NCI-H526 treated with DMSO at 0.1 percent for 48 hours (cell line): ENCODE measurements at regions not wholly inside any gene's neighbourhood (a gene's known extent, or its start where the extent isn't known, plus 50 kb on each side); places are given as distances from the start of the nearest gene placed in this dataset.

Experiments
- DNase-seq: peaks from one replicate; lab custom pipeline; 2025; lab: John Stamatoyannopoulos, UW

DNA sequence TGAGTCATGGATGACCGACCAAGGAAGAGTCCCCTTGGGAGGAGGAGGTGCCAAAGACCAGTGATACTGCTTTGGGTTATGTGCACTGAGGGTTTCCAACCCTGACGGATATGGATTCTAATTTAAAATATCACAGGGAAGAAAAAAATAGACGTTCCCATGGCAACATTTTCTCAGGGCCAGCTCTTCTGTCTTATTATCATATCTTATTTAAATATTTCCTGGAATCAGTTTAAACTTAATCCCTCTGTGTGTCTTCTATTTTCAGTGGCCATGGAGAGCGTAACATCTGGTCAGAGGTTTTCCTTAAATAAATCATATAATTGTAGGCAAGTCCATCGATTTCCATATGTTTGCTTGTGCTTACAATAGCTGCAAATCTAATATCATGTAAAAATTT is 205.4 kb upstream of the FMN2 start:
- DNase-seq: no peak

DNA sequence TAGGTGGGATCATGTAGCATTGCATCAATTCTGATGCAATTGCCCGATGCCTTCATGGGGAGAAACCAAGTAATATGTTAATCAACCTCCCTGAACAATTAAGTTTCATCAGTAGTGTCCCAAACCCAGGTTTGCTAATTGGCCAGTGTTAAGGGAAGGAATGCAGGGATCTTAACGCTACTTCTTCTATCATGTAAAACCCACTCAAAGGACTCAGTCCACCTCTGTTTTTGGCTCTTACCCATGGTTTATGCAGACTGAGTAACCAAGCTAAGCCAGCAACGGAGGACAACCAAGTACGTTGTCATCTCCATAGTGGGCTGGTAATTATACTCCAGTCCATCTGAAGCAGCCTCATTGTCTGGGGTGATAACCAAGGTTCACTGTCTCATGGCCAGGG is 203.0 kb upstream of the FMN2 start:
- no peak for DNase-seq

DNA sequence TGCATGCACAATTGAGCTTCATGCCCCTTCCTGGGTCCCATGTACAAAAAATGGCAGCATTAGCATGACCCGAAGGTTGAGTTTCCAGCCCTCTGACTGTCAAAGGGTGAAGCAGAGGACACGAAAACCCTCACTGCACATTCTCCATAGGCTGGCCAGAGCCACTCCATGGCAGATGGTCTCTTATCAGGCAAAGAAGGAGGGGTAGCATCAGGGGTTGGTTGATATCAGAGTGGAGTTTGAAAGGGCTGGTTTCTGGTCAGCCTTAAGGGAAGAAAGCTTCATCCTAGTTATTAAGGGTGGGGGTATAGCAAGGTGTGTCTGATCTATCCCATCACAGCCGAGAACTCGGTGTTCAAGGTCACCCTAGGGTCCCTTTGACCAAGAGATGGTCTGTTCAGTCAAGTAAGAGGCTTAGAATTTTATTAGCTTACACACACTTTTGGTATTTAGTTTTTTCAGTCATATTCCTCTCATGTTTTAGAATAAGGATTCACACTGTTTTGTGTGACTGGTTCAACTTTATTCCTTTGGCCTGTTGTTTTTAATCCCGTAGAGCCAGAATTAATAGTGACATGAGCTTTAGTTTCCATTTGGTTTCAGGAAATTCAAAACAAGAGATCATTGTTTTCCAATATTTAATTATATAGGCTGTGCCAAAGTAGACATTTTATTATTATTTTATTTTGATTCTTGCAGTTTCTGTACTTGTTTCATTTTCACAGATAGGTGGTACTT is 199.9 kb upstream of the FMN2 start:
- DNase-seq: no peak

DNA sequence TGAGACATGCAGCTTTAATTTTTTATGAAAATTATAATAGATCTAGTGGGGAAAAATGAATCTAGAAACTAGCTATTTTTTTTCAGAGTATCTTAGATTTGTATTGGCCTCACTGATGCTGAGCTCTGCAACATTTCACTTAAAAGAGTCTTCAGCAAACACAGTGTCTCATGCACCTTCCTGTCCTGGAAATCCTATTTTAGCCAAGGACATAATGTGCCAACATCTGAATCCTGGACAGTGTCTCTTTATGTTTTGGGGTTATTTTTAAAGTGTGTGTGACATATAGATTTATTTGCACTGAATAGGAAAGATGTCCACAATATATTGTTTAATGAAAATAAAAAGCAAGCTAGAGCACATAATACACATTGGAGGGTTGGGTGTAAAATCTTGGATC is 199.1 kb upstream of the FMN2 start:
- DNase-seq: no peak

DNA sequence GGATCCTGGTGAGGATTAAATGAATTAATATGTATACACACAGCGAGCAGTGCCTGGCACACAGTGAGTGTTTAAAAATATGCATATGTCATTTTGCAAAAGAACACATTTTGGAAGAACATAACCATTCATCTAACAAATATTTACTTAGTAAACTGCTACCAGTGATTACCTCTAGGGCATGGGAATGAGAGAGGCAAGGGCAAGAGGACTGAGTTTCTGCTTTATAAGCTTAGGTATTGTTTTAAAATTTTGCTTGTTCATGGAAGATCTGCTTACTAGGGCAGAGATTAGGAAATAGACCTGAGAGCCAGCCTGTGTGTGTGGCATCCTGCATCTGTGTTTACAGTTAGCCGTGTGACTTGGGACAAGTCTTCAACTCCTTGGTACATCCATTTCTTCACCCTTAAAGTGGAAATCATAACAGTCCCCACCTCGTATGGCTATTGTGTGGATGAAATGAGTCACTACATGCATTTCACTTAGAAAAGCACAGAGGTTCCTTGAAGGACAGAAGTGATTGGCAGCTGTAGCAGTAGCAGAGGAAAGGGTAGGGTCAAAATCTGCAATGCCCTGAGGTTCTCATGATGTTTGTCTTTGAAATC is 198.5 kb upstream of the FMN2 start:
- DNase-seq: no peak

DNA sequence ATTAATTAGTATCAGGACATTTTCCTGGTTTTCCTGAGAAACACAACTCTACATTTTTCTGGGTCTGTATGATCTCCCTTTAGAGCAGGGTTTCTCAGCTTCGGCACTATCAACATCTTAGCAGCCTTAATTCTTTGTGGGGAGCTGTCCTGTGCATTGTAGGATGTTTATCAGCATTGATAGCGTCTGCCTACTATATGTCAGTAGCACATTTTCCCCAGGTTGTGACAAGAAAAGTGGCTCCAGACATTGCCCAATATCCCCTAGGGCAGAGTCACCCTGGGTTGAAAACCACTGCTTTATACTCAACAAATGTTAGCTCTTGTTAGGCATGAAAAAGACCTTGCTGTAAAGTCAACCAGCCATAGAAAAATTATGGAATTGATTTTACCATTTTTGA is 195.1 kb upstream of the FMN2 start:
- DNase-seq: no peak

DNA sequence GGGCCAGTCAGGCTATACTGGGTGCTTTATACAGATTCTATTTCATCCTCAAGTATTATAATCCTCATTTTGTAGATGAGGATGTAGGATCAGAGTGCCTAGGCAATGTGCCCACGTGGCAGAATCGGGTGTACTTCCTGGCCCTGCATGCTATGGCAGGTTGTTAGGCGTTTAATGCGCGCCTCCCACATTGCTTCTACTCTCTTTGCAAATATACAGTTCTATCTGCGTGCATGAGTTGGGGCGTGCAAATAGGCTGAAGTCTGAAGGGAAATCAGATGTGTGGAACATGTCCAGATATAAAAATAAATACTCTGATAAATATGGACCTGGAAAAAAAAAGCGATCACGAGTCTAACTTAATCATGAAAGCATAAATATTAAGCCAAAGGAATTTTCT is 194.7 kb upstream of the FMN2 start:
- no peak for DNase-seq

DNA sequence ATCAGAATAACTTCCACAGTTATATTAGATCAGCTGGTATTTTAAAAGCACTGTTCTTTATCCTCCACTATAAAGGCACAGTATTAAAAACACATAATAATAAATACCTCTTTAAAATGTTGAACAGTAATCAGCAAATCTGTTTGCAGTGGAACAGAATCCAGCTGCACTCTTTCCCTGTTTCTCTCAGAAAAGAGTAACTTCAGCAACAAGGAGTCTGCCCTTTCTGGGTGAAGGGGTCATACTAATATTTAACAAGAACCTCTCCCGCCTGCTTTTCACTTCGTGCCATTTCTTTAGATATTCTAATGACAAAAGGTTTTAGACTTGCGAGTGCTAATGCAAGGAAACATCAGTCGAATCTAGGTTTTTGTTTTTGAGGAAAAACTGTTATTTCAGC is 194.2 kb upstream of the FMN2 start:
- DNase-seq: no peak

DNA sequence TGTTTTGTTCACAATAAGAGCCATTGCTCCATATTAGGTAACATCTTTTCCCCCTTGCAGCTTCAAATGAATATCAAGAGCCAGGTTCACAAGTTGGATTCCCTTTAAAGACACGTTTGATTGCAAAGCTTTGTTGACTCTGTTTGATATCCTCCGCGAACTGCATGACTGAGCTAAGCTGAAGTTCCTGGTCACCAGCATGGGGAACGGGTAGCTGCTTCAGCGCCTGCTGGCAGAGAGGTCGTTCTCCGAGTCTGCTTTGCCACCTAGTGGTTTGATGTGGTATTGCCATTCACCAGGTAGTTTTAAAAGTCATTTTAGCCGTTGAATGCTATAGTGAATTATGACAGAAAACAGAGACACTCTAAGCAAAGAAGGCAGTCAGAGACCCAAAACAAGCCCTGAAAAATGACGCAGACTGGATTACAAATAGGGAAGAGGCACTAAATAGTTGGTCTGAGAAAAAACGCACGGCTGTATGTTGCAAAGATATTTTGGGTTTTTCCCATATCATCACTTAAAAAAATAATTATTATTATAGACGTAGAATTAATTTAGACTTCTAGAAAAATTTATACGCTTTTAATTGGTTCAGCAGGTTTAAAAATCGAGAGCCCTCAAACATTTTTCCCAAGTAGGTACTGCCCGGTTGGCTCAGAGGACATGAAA is 193.5 kb upstream of the FMN2 start:
- peak; percentile 28 for DNase-seq

DNA sequence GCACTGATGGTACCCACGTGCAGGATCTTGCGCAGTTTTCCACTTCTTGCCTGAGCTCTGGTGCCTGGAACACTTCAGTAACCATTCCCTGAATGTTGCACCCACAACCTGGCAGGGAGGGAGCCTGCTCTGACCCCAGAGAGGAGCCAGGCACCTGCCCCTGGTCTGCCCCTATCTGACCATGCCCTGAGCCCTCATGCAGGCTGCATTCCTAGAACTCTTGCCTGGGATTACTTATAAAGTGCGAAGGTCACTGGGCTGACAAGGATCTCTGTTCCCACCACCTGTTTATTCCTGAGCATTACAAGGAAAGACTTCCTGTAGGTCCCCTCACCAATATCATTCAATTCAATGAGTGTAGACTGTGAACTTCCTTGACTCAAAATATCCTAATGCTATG is 191.9 kb upstream of the FMN2 start:
- DNase-seq: no peak

DNA sequence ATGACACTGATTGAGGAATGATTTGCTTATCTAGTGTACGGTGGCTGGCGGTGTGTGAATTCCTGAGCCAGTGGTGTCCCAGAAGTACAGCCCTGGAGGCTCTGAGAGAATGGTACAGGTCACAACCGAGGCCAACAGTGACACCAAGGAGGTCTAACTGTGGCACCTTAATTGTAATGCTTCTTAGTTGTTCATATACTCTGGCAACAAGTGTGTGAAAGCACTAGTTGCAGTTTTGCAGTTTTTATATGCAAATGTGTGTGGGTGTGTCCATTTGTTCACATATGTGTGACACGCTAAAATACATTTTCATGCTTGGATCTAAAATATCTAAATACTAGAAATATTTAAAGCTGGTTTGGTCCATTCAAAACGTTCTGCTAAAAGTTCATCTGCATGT is 185.3 kb upstream of the FMN2 start:
- DNase-seq: no peak

DNA sequence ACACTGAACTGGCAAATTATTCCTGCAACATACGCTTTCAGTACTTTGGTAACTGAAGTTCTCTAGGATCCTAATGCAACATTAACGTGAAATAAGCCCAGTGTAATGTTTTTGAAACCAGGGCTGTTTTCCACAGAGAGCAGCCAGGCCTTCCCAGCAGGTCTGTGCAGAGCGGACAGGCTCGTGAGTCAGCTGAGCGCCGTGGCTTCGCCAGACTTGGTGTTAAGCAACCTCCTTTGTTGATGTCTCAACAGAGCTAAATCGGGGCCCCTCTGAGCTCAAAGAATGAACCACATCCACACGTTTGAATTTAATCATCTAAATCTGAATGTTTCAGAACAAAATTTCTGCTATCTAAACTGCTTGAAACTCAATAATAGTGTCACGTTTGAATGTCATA is 181.8 kb upstream of the FMN2 start:
- DNase-seq: no peak

DNA sequence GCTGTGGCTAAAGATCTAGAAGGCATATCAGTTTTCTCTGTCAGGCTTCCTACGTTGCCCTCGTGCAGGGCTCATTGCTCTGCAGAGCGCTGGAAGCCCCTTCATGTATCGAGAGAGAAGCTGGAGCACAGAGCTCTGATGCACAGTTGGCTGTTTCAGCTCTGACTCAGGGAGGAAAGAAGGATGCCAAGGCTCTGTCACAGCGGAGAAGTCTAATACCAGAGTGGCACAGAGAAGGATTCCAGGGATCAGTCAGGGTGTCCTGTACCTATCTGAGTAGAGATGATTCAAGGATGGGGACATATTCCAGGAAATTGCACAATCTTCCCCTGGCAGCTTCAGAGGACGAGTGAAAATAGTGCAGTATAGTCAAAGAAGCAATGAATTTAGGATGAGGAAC is 179.2 kb upstream of the FMN2 start:
- DNase-seq: no peak

DNA sequence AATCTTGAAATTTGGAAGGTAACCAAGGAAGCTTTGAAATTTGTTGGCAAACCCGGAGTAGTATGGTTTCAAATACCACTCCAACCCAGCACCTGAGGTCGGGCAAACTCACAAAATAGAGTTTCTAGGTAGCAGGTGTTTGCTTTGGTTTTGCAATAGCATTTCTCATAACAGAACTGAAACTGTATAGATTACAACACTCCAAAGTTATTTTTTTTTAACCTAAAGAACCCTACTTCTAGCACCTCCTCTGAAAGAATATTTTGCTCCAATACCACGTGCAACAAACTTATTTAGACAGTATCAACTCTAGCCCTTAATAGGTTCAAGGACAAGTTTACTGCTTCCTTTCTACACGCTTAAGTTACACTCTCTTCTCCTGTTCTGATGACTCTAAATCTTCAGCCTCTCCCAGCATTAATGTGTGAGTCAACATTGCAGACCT is 178.5 kb upstream of the FMN2 start:
- no peak for DNase-seq

DNA sequence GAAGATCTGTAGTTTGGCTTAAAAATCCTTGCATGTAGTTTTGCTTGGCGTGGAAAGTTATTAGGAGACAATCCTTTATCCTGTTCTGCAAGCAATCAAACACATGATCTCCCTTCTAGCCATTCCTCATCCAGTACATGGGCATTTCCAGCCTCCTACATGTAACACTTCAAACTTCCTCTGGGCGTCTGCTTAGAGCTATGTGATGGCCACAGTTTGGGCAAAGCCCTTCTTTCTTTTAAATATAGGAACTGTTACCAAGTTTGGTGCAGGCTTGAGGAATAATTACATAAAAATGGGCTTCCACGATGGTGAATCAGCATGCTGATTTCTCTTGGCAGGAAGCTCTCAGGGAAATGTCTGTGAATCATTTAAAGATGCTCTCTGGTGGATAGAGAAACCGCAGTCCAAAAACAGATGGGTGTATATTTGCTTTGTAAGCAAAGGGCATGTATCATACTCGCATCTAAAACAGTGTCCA is 176.9 kb upstream of the FMN2 start:
- DNase-seq: no peak

DNA sequence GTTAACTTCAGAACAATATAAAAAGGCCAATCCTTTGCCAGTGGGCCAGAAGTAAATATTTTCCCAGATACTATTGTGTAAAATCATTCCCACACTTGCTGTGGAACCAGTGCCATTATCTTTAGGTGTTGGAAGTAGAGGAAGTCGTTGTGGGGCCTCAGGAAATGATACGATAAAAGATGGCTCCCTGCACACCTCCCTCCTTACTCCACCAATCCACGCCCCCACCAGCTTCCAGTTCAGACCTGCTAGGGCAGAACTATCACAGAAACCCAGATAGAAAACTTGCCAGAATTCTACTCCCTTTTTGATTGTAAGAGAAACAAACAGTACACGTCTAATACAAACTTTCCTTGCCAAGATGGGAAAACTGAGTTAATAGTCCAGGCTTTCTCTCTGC is 173.0 kb upstream of the FMN2 start:
- no peak for DNase-seq

DNA sequence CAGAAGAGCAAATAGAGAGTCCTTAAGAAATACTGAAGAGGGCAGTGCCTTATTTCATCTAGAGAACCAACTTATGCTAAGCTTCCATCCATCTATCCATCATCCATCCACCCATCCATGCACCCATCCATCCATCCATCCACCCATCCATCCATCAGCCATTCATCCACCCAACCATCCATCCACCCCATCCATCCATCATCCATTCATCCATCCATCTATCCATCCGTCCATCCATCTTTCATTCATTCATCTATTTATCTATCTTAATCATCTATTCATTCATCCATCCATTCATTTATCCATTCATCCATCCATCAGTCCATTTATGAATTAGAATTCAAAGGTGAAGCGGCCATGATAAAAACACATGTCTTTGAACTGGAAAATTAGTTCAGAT is 171.5 kb upstream of the FMN2 start:
- no peak for DNase-seq

DNA sequence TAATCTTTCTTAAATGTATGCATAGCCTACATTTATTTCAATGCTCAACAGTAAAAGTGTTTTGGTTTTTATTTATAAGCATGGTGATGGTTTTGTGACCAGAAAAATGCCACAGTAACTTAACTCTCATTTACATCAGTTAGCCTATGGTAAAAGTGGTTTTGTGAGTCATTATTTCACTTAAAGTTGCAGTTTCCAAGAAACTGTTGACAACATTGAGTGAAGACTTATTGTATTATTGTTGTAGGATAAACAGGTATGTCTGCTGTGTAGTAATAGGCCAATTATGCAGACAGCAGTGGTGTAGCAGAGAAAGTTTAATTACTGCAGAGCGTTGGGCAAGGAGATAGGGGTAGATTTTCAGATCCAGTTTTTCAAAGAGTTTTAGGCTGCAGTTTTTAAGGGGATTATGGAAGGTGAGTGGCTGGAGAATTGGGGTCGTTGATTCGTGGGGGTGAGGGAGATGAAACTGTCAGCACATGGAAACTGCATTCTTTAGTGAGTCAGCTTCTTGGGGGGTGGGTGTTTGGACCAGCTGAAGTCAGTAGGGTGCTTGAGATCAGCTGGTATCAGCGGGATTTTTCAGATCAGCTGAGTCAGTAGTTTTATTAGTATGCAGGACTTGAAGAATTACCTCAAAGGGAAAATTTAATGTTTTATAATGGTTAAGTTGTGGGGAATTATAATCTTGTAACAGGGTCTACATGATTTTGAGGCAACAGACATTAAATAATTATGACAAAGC is 168.7 kb upstream of the FMN2 start:
- no peak for DNase-seq

DNA sequence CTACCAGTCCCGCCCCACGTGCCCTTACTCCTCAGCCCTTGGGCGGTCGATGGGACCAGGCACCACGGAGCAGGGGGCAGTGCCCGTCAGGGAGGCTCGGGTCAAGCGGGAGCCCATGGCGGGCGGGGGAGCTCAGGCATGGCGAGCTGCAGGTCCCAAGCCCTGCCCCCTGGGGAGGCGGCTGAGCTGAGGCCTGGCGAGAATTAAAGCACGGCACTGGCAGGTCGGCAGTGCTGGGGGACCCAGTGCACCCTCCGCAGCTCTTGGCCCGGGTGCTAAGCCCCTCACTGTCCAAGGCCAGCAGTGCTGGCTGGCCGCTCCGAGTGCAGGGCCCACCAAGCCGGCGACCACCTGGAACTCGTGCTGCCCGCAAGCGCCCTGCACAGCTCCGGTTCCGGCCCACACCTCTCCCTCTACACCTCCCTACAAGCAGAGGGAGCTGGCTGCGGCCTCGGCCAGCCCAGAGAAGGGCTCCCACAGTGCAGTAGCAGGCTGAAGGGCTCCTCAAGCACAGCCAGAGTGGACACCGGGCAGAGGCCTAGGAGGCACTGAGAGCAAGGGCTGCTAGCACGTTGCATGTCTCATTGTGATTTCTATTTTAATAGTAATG is 166.8 kb upstream of the FMN2 start:
- no peak for DNase-seq

DNA sequence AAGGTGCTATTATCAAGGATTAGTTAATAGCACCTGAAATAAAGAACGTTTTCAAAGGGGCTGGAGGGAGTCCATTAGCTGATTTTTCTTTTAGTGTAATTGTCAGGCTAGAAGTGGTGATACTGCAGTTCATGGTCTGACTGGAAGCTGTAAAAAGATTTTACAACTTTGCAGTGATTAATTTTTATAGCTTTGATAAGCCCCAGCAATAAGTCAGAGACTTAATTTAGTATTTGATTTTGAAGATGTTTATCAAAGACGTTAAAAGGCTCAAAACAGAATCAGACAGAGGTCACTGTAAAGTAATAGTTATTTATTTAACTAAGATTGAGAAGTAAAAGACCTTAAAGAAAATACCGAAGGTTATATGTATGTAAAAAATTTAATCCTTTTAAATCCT is 165.5 kb upstream of the FMN2 start:
- no peak for DNase-seq

DNA sequence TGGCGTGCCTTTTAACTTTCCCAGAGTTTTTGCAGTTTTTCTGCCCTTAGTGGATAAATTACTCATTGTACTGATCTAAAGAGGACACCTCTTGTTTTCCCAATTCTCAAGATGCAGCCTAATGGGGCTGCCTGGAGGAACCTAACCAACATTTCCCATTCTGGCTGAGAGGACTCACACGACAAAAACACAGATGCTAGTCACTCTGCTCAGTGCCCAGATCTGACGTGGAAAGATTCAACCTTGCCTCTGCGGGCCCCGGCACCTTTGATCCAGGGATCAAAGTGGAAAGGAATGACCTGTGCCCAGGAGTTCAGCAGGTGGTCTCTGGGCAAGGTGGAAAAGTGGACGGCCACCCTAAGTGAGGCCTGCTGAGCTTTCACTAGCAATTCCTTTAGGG is 162.4 kb upstream of the FMN2 start:
- no peak for DNase-seq

DNA sequence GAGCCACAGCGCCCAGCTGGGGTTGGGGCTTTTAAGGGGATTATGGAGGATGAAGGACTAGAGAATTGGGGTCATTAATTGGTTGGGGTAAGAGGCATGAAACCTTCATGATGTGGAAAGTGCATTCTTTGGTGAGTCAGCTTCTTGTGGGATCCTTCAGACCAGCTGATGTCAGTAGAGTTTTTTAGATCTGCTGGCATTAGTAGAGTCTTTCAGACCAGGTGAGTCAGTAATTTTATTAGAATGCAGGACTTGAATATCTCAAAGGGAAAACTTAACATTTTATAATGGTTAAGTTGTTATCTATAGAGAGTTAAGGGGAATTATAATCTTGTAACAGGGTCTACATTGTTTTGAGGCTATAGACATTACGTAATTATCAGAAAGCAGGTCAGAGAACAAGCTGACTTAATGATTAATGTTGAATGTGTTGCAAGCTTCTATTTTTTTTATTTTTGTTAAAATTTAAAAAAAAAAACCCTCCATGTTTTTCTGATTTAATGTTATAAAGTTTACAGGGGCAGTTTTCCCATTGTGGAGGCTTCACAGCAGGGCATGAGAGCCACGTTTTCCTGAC is 160.9 kb upstream of the FMN2 start:
- no peak for DNase-seq
